ENCODE measurements at regions not wholly inside any gene's neighbourhood (a gene's known extent, or its start where the extent isn't known, plus 50 kb on each side); places are given as distances from the start of the nearest gene placed in this dataset.

DNA sequence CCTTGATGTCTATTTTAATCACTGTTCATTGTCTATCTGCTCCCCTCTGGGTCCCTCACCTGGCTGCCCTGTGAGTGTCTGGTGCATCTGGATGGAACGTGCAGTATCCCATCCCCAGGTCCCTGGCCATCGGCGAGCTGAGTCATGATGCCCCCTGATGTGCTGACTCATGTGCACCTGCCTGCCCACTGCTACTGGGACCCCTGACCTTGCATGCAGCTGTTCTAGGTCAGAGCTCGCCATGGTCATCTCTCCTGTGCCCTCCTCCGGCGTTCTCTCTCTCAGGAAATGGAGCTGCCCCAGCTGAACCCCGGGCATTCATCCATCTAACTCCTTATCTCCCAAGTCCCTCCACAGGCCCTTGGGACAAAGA is 516.2 kb upstream of the HS6ST1 start:
- Histone ChIP-seq H3K27me3 (ENCODE audit: control insufficient read depth, extremely low read depth, insufficient read depth, low read length) (no peaks in the 10 kb centered on the region), H3K9me1 (ENCODE audit: control insufficient read depth, extremely low read depth, insufficient read depth, low read length) (no peaks in the 10 kb centered on the region), H3K4me2 (ENCODE audit: control insufficient read depth, extremely low read depth, insufficient read depth, low read depth, low read length) (no peak overlapping the region), H3K9ac (ENCODE audit: control insufficient read depth, extremely low read depth, insufficient read depth, low read length) (no peak overlapping the region), H3K9me3 (ENCODE audit: control insufficient read depth, low read depth, low read length) (no peaks in the 10 kb centered on the region), H4K20me1 (ENCODE audit: control insufficient read depth, extremely low read depth, insufficient read depth, low read length) (no peaks in the 10 kb centered on the region), H3K4me3 (ENCODE audit: control insufficient read depth in 2 of 3, extremely low read depth in 1 of 3, insufficient read depth in 2 of 3, low read depth in 1 of 3, low read length in 3 of 3) (no peak overlapping the region), H3K36me3 (ENCODE audit: control insufficient read depth in 2 of 2, extremely low read depth in 1 of 2, insufficient read depth in 2 of 2, low read length in 2 of 2) (no peaks in the 10 kb centered on the region), H3K27ac (ENCODE audit: control insufficient read depth, insufficient read depth, low read length) (no peak overlapping the region), H2AFZ (ENCODE audit: control insufficient read depth, low read length) (no peak overlapping the region), H3K4me1 (ENCODE audit: control insufficient read depth, extremely low read depth, insufficient read depth, low read length) (no peaks in the 10 kb centered on the region), H3K79me2 (ENCODE audit: control insufficient read depth, insufficient read depth, low read length) (no peaks in the 10 kb centered on the region)
- TF ChIP-seq CTCF (optimal IDR thresholded peaks at IDR 0.05 in 1 of 3, IDR thresholded peaks at IDR 0.05 in 1 of 3, conservative IDR thresholded peaks at IDR 0.05 in 1 of 3; ENCODE audit: extremely low read depth in 1 of 3, insufficient read depth in 2 of 3, low read length in 3 of 3) (no peak), EZH2 (IDR thresholded peaks at IDR 0.05; ENCODE audit: low read length) (no peak)
- dilution Hi-C loops (cut with MboI; ENCODE audit: extremely low pct_ligation_motif_present, low sequenced_read_pairs), result no loop called here
- no peak for DNase-seq (ENCODE audit: low read depth, low spot score)
- no peak for FAIRE-seq

DNA sequence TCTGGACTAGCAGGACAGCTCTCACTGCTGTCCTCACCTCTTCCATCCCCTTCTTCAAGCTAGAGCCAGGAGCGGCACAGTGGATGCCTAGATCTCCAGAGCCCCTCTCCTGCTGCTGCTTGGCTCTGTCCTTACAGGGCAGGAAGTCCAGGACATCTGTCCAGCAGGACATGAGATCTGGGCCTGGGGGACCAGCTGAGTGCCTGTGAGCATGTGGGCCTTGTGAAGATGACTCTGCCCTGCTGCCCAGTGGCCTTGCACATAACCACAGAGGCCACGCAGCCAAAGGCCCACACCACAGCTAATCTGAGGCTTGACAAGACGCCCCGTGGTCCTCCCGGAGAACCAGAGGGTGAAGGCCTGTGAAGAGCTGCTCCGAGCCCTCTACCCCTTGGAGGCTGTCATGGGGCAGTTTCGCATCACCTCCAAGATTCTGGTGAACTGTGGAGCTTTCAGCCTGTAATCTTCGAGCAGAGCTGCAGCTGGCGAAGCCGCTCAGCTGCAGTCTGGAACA is 516.7 kb upstream of the HS6ST1 start:
- H3K4me3 ChIP-seq (ENCODE audit: control insufficient read depth in 2 of 3, extremely low read depth in 1 of 3, insufficient read depth in 2 of 3, low read depth in 1 of 3, low read length in 3 of 3), result no peak overlapping the region
- no peaks in the 10 kb centered on the region for H3K4me1 ChIP-seq (ENCODE audit: control insufficient read depth, extremely low read depth, insufficient read depth, low read length)
- no peak overlapping the region for H3K27ac ChIP-seq (ENCODE audit: control insufficient read depth, insufficient read depth, low read length)
- H3K79me2 ChIP-seq (ENCODE audit: control insufficient read depth, insufficient read depth, low read length), result no peaks in the 10 kb centered on the region
- no peaks in the 10 kb centered on the region for H3K9me3 ChIP-seq (ENCODE audit: control insufficient read depth, low read depth, low read length)
- FAIRE-seq (no peak), DNase-seq (ENCODE audit: low read depth, low spot score) (no peak)
- dilution Hi-C loops (cut with MboI; ENCODE audit: extremely low pct_ligation_motif_present, low sequenced_read_pairs), result no loop called here
- no peak overlapping the region for H2AFZ ChIP-seq (ENCODE audit: control insufficient read depth, low read length)
- no peaks in the 10 kb centered on the region for H3K9me1 ChIP-seq (ENCODE audit: control insufficient read depth, extremely low read depth, insufficient read depth, low read length)
- no peak overlapping the region for H3K9ac ChIP-seq (ENCODE audit: control insufficient read depth, extremely low read depth, insufficient read depth, low read length)
- TF ChIP-seq EZH2 (IDR thresholded peaks at IDR 0.05; ENCODE audit: low read length), result no peak
- TF ChIP-seq CTCF (optimal IDR thresholded peaks at IDR 0.05 in 1 of 3, IDR thresholded peaks at IDR 0.05 in 1 of 3, conservative IDR thresholded peaks at IDR 0.05 in 1 of 3; ENCODE audit: extremely low read depth in 1 of 3, insufficient read depth in 2 of 3, low read length in 3 of 3), result no peak
- peaks cover 1% of the 10 kb centered on the region for H3K27me3 ChIP-seq (ENCODE audit: control insufficient read depth, extremely low read depth, insufficient read depth, low read length)
- no peak overlapping the region for H3K4me2 ChIP-seq (ENCODE audit: control insufficient read depth, extremely low read depth, insufficient read depth, low read depth, low read length)
- H3K36me3 ChIP-seq (ENCODE audit: control insufficient read depth in 2 of 2, extremely low read depth in 1 of 2, insufficient read depth in 2 of 2, low read length in 2 of 2), result no peaks in the 10 kb centered on the region
- H4K20me1 ChIP-seq (ENCODE audit: control insufficient read depth, extremely low read depth, insufficient read depth, low read length), result no peaks in the 10 kb centered on the region
